PC-9 (cell line): ENCODE measurements at regions not wholly inside any gene's neighbourhood (a gene's known extent, or its start where the extent isn't known, plus 50 kb on each side); places are given as distances from the start of the nearest gene placed in this dataset.

ENCODE experiments used
- EZH2 ChIP-seq: fragments of 200-600 bp; sonication (generic); IDR thresholded peaks from 2 replicates; pipeline ENCODE4 v1.8.0; 2017; ENCODE audit warnings: antibody characterized with exemption, low read depth
- TF ChIP-seq, protein P1 (sequence below): fragments of 200-600 bp; sonication (generic); conservative IDR thresholded peaks from 2 replicates; pipeline ENCODE4 v1.6.1; 2017; ENCODE audit warnings: mixed run types, antibody characterized with exemption, mild to moderate bottlenecking, moderate library complexity

DNA sequence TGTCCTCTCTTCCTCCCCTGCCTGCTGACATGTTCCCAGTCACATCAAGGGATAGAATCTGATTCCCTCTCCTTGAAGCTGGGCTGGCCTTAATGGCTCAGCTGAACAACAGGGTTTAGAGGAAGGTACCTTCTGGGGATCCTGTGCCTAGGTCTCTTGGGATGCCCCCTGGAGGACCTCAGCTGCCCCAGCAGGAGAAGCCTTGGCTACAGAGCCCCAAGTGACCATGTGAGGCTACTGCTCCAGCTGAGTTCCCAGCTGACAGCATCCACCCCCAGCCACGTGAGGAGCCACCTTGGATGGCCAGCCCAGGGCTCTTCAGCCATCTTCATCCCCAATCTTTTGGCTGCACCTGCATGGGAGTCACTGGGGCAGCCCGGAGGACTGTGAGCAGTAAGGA is 1499.3 kb downstream of the TBC1D22A start:
- TF ChIP-seq, protein P1, sequence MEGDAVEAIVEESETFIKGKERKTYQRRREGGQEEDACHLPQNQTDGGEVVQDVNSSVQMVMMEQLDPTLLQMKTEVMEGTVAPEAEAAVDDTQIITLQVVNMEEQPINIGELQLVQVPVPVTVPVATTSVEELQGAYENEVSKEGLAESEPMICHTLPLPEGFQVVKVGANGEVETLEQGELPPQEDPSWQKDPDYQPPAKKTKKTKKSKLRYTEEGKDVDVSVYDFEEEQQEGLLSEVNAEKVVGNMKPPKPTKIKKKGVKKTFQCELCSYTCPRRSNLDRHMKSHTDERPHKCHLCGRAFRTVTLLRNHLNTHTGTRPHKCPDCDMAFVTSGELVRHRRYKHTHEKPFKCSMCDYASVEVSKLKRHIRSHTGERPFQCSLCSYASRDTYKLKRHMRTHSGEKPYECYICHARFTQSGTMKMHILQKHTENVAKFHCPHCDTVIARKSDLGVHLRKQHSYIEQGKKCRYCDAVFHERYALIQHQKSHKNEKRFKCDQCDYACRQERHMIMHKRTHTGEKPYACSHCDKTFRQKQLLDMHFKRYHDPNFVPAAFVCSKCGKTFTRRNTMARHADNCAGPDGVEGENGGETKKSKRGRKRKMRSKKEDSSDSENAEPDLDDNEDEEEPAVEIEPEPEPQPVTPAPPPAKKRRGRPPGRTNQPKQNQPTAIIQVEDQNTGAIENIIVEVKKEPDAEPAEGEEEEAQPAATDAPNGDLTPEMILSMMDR: no peak
- no peak for TF ChIP-seq EZH2
